GM12865 (cell line): ENCODE measurements at regions not wholly inside any gene's neighbourhood (a gene's known extent, or its start where the extent isn't known, plus 50 kb on each side); places are given as distances from the start of the nearest gene placed in this dataset.

ENCODE experiments used
- DNase-seq: peaks from one replicate; pipeline ENCODE4 v3.0.0; 2010; ENCODE audit warnings: low read depth
- H3K4me3 ChIP-seq: 2 replicates; pipeline ENCODE4 v1.5.1; 2011; ENCODE audit warnings: mild to moderate bottlenecking, low read depth, low read length, control low read depth
- CTCF ChIP-seq: IDR thresholded peaks from 2 replicates; pipeline ENCODE4 v1.5.1; 2011; ENCODE audit warnings: low read length, control low read depth, low read depth, inconsistent platforms; ENCODE audit not compliant: insufficient read depth; ENCODE audit errors: missing control alignments

- TF ChIP-seq CTCF, result peak; percentile 95
- H3K4me3 ChIP-seq, result no peak overlapping the region
- peak; percentile 90 for DNase-seq
Observed at GRCh38 chr1:181142096-181142958, 53.8 kb downstream of the IER5 start.

GRCh38 chr1:181143102-181143859 is 54.8 kb downstream of the IER5 start:
- TF ChIP-seq CTCF, result no peak
- H3K4me3 ChIP-seq, result no peak overlapping the region
- DNase-seq, result no peak

DNA sequence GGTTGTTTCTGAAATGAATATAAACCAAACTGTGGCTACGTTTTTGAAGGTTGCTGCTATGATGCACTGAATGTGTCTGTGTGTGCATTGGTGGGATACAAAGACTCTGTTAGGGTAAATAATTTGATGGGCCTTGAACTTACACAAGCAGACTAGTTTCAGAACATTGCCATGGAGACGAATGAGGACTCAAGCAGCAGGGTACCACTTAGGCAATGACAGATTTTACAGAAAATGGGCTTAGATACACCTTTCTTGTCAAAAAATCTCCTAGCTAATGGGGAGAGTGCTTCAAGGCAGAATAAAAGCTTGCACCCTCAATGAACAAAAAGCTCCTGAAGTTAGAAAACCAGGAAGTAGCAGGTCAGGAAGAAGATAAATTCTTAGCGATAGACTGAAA is 55.7 kb downstream of the IER5 start:
- no peak for TF ChIP-seq CTCF
- no peak overlapping the region for H3K4me3 ChIP-seq
- no peak for DNase-seq

DNA sequence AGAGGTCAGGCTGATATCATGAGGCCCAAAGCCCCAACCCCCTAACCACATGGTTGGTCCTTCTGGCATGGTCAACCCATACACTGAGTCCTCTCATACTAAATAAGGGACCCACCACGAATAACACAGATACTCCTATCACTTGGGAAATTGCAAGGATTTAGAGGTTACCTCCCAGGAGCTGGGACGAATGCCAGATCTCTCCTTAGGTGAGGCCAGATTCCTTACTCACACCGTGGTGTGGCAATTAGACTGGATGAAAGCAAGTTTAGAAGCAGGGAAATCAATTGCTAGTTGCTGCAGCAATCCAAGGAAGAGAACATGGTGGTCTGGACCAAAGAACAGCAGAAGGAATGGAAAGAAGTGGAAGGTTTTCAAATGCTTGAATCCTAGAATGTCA is 60.1 kb downstream of the IER5 start:
- DNase-seq, result no peak
- TF ChIP-seq CTCF, result no peak
- no peak overlapping the region for H3K4me3 ChIP-seq

- peak; percentile 88 for DNase-seq
- no peak for TF ChIP-seq CTCF
- no peak overlapping the region for H3K4me3 ChIP-seq
Observed at GRCh38 chr1:181149326-181150125, 61.0 kb downstream of the IER5 start.

DNA sequence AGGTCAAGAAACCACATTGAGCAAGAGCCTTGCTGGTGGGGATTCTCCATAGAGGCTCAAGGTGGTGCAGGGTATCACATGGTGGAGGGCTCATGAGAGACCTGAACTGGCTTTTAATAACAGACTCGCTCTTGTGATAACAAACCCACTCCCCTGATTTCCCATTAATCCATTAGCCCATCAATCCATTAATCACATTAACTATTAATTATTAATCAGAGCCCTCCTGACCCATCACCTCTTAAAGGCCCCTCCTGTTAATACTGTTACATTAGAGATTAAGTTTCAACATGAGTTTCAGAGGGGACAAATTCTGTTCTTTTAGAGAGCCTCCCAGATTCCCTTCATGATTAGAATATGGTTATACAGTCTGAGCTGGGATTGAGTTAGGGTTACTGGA is 61.8 kb downstream of the IER5 start:
- no peak overlapping the region for H3K4me3 ChIP-seq
- no peak for DNase-seq
- TF ChIP-seq CTCF, result no peak
